ENCODE measurements at regions not wholly inside any gene's neighbourhood (a gene's known extent, or its start where the extent isn't known, plus 50 kb on each side); places are given as distances from the start of the nearest gene placed in this dataset.

GRCh38 chr12:85476756-85477155 lies 196.7 kb downstream of the ALX1 start:
- CTCF ChIA-PET = interaction anchor here (1.3 kb wide), 1 partner anchor 390 kb away, joined by 5 read pairs; no protein-coding TSS in a partner anchor

DNA sequence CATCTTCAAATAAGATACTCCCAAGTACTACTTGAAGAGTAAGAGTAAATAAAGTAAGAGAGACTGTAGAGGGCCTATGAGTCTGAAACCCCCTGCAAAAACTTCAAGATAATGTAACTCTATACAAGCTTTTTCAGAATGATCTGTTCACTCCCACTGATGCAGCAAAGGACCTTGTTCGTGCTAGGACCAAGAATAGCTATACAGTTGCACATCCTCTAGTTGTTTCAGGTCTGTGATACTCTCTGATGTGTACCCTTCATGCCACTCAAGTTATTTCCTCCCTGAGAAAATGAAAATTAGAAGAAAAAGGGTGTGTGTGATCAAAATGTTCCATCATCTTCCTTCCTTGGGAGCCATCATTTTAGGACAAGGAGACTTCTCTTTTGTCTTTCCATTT lies 204.4 kb downstream of the ALX1 start:
- no peak for DNase-seq (ENCODE audit: extremely low spot score)
- no peak for TF ChIP-seq TARDBP (IDR thresholded peaks at IDR 0.05)
- POLR2A ChIA-PET = no interaction called here
- CTCF ChIA-PET = interaction anchor here (1.7 kb wide), 1 partner anchor 383 kb away, joined by 4 read pairs; no protein-coding TSS in a partner anchor

More at GRCh38 chr12:85476756-85477155, 196.7 kb downstream of the ALX1 start:
- POLR2A ChIA-PET = no interaction called here
- DNase-seq (ENCODE audit: extremely low spot score) = no peak
- no peak for TF ChIP-seq FOXM1 (IDR thresholded peaks at IDR 0.05; ENCODE audit: borderline replicate concordance)
- no peak for TF ChIP-seq FOXK2 (IDR thresholded peaks at IDR 0.05)
- TF ChIP-seq HDGF (IDR thresholded peaks at IDR 0.05; ENCODE audit: borderline replicate concordance) = no peak
- no peak for TF ChIP-seq CTBP1 (IDR thresholded peaks at IDR 0.05; ENCODE audit: borderline replicate concordance)
- no peak for TF ChIP-seq SUZ12 (IDR thresholded peaks at IDR 0.05)
- no peak for TF ChIP-seq BHLHE40 (IDR thresholded peaks at IDR 0.05; ENCODE audit: borderline replicate concordance)
- no peak for TF ChIP-seq ZNF384 (IDR thresholded peaks at IDR 0.05)
- TF ChIP-seq SP1 (IDR thresholded peaks at IDR 0.05) = no peak
- no peak for TF ChIP-seq PKNOX1 (IDR thresholded peaks at IDR 0.05)
- no peak for TF ChIP-seq ELF4 (IDR thresholded peaks at IDR 0.05)
- no peak for TF ChIP-seq LEF1 (IDR thresholded peaks at IDR 0.05; ENCODE audit: borderline replicate concordance)
- TF ChIP-seq FOXA1 (IDR thresholded peaks at IDR 0.05) = no peak
- no peak for TF ChIP-seq ARNT (IDR thresholded peaks at IDR 0.05)
- no peak for TF ChIP-seq NFRKB (IDR thresholded peaks at IDR 0.05)
- TF ChIP-seq L3MBTL2 (conservative IDR thresholded peaks at IDR 0.05) = no peak
- no peak for TF ChIP-seq TARDBP (IDR thresholded peaks at IDR 0.05)

DNA sequence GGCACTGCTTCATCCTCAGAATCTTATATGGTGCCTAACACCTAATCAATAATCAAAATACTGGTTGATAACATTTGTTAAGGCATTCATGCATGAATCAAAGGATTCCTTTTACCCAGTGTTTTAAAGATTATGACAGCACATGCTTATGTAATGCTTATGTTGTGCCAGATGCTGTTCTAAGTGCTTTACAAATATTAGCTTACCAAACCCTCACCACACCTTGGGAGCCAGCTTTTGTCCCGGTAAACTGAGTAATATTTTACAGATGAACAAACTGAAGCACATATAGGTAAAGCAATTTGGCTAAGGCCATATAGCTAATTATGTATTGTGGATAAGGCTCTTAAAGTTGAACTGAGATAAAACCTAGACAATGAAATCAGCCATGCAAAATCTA lies 209.2 kb downstream of the ALX1 start:
- CTCF ChIA-PET = interaction anchor here (0.6 kb wide), 1 partner anchor 18 kb away, joined by 3 read pairs; no protein-coding TSS in a partner anchor
- POLR2A ChIA-PET = no interaction called here
- DNase-seq (ENCODE audit: extremely low spot score) = no peak
- TF ChIP-seq NFRKB (IDR thresholded peaks at IDR 0.05) (no peak), CTBP1 (IDR thresholded peaks at IDR 0.05; ENCODE audit: borderline replicate concordance) (no peak), LEF1 (IDR thresholded peaks at IDR 0.05; ENCODE audit: borderline replicate concordance) (no peak), HDGF (IDR thresholded peaks at IDR 0.05; ENCODE audit: borderline replicate concordance) (no peak), SP1 (IDR thresholded peaks at IDR 0.05) (no peak), TARDBP (IDR thresholded peaks at IDR 0.05) (no peak), FOXK2 (IDR thresholded peaks at IDR 0.05) (no peak), ZNF384 (IDR thresholded peaks at IDR 0.05) (no peak), SUZ12 (IDR thresholded peaks at IDR 0.05) (no peak), FOXM1 (IDR thresholded peaks at IDR 0.05; ENCODE audit: borderline replicate concordance) (no peak), FOXA1 (IDR thresholded peaks at IDR 0.05) (no peak), ARNT (IDR thresholded peaks at IDR 0.05) (no peak)

DNA sequence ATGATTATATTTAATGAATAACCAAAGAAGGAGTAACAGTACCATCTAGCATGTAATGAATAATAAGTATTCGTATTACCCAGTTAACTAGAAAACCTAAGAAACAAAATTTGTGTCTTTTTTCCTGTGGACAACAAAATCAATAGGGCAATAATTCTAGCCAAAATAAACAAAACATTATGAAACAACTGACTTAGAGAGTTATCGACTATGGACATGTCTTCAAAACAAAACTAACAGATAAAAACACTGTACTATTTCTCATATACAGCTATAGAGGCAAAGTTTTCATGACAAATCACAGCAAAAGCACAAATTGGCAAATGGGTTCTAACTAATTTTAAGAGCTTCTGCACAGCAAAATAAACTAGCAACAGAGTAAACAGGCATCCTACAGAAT lies 224.1 kb downstream of the ALX1 start:
- no peak for DNase-seq (ENCODE audit: extremely low spot score)
- TF ChIP-seq ZNF384 (IDR thresholded peaks at IDR 0.05) (no peak), CTBP1 (IDR thresholded peaks at IDR 0.05; ENCODE audit: borderline replicate concordance) (no peak), FOXK2 (IDR thresholded peaks at IDR 0.05) (no peak), ELF4 (IDR thresholded peaks at IDR 0.05) (no peak), FOXA1 (IDR thresholded peaks at IDR 0.05) (no peak), ARNT (IDR thresholded peaks at IDR 0.05) (no peak), BHLHE40 (IDR thresholded peaks at IDR 0.05; ENCODE audit: borderline replicate concordance) (no peak), L3MBTL2 (conservative IDR thresholded peaks at IDR 0.05) (no peak), SUZ12 (IDR thresholded peaks at IDR 0.05) (no peak), NFRKB (IDR thresholded peaks at IDR 0.05) (no peak), TARDBP (IDR thresholded peaks at IDR 0.05) (no peak), FOXM1 (IDR thresholded peaks at IDR 0.05; ENCODE audit: borderline replicate concordance) (no peak), SP1 (IDR thresholded peaks at IDR 0.05) (no peak), HDGF (IDR thresholded peaks at IDR 0.05; ENCODE audit: borderline replicate concordance) (no peak)
- ChIA-PET POLR2A (no interaction called here), CTCF (no interaction called here)

DNA sequence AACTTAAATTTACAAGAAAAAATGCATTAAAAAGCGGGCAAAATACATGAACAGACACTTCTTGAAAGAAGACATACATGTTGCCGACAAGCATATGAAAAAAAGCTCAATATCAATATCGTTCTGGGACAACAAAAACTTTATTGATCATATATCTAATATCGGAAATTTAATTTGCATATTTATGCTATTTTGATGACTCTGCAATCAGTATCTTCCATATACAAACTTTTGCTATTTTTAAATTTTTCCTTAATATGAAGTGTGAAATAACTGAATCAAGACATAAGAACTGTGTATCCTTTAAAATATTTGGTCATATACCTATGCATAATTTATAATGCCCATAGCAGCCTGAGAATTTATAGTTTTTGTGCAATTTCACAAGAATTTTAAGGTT lies 224.6 kb downstream of the ALX1 start:
- TF ChIP-seq SUZ12 (IDR thresholded peaks at IDR 0.05) (no peak), L3MBTL2 (conservative IDR thresholded peaks at IDR 0.05) (no peak), TARDBP (IDR thresholded peaks at IDR 0.05) (no peak), PKNOX1 (IDR thresholded peaks at IDR 0.05) (no peak), ZNF384 (IDR thresholded peaks at IDR 0.05) (no peak), SP1 (IDR thresholded peaks at IDR 0.05) (no peak), ARNT (IDR thresholded peaks at IDR 0.05) (no peak)
- DNase-seq (ENCODE audit: extremely low spot score) = no peak
- POLR2A ChIA-PET = no interaction called here
- CTCF ChIA-PET = no interaction called here

DNA sequence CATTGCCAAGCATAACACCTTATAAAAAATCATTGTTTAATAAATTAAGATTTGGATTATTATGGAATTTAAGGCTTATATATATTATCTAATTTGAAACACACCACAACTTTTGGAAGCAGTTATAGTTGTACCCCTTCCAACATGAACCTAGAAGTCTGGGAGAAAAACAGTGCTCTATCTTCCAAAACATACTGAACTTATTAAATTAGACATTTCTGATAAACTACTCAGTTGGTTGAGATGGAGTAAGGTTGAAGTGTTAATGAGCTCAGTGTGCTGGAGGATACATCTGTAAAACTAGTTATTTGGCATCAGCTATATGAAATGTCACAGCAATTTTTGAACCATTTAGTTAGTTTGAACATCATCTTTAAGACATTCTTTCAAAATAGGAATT lies 227.4 kb downstream of the ALX1 start:
- TF ChIP-seq PKNOX1 (IDR thresholded peaks at IDR 0.05) (no peak), NFRKB (IDR thresholded peaks at IDR 0.05) (no peak), L3MBTL2 (conservative IDR thresholded peaks at IDR 0.05) (no peak), FOXM1 (IDR thresholded peaks at IDR 0.05; ENCODE audit: borderline replicate concordance) (no peak), BHLHE40 (IDR thresholded peaks at IDR 0.05; ENCODE audit: borderline replicate concordance) (no peak), CTBP1 (IDR thresholded peaks at IDR 0.05; ENCODE audit: borderline replicate concordance) (no peak), FOXK2 (IDR thresholded peaks at IDR 0.05) (no peak), ELF4 (IDR thresholded peaks at IDR 0.05) (no peak), SUZ12 (IDR thresholded peaks at IDR 0.05) (no peak), FOXA1 (IDR thresholded peaks at IDR 0.05) (no peak), HDGF (IDR thresholded peaks at IDR 0.05; ENCODE audit: borderline replicate concordance) (no peak), TARDBP (IDR thresholded peaks at IDR 0.05) (no peak), SP1 (IDR thresholded peaks at IDR 0.05) (no peak), LEF1 (IDR thresholded peaks at IDR 0.05; ENCODE audit: borderline replicate concordance) (no peak), ZNF384 (IDR thresholded peaks at IDR 0.05) (no peak)
- CTCF ChIA-PET = no interaction called here
- no peak for DNase-seq (ENCODE audit: extremely low spot score)
- POLR2A ChIA-PET = no interaction called here
